ENCODE measurements at regions not wholly inside any gene's neighbourhood (a gene's known extent, or its start where the extent isn't known, plus 50 kb on each side); places are given as distances from the start of the nearest gene placed in this dataset.
"Not testable (repeated sequence)": the region's sequence is repeated elsewhere in the genome, so short reads cannot be mapped to it uniquely, and the experiment has no call there.

DNA sequence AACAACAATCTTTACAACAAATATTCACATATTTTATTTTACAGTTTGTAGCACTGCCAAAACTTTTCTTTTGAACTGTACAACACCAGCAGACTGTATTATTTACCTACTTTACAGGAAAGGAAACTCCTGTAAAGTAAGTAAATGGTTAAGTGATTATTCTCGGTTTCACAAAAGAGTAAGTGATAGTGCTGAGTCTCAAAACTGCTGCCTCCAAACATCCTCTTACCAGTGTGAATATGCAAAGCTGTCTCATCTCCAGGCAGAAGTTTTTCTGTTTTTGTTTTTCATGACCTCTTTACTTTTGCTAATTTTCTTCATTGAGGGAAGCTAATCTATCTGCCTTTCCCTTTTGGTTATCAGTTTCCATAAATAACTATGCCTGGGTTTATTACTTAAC lies 286.7 kb downstream of the SRGAP2C start:
- Mint-ChIP-seq H3K9me3 (ENCODE audit: unreplicated experiment) (peaks cover 2% of the 10 kb centered on the region), H3K36me3 (ENCODE audit: unreplicated experiment) (peaks cover 3% of the 10 kb centered on the region)
- TF ChIP-seq, protein P1, sequence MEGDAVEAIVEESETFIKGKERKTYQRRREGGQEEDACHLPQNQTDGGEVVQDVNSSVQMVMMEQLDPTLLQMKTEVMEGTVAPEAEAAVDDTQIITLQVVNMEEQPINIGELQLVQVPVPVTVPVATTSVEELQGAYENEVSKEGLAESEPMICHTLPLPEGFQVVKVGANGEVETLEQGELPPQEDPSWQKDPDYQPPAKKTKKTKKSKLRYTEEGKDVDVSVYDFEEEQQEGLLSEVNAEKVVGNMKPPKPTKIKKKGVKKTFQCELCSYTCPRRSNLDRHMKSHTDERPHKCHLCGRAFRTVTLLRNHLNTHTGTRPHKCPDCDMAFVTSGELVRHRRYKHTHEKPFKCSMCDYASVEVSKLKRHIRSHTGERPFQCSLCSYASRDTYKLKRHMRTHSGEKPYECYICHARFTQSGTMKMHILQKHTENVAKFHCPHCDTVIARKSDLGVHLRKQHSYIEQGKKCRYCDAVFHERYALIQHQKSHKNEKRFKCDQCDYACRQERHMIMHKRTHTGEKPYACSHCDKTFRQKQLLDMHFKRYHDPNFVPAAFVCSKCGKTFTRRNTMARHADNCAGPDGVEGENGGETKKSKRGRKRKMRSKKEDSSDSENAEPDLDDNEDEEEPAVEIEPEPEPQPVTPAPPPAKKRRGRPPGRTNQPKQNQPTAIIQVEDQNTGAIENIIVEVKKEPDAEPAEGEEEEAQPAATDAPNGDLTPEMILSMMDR (IDR thresholded peaks at IDR 0.05; ENCODE audit: partially characterized antibody, unreplicated experiment), result no peak

DNA sequence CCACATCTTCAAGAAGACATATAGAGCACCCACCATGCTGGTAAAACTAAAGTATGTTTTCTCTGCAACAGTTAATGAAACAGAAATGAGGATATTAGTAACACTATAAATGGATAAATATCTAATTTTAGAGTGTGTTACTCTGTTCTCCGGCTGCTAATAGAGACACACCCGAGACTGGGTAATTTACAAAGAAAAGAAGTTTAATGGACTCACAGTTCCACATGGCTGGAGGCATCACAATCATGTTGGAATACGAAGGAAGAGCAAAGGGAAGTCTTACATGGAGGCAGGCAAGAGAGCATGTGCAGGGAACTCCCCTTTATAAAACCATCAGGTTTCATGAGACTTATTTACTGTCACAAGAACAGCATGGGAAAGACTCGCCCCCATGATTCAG lies 287.2 kb downstream of the SRGAP2C start:
- H3K4me3 Mint-ChIP-seq (ENCODE audit: unreplicated experiment), result no peak overlapping the region
- peaks cover 2% of the 10 kb centered on the region for H3K9me3 Mint-ChIP-seq (ENCODE audit: unreplicated experiment)
- H3K27me3 Mint-ChIP-seq (ENCODE audit: unreplicated experiment), result no peaks in the 10 kb centered on the region
- no peak for DNase-seq
- TF ChIP-seq, protein P1 (IDR thresholded peaks at IDR 0.05; ENCODE audit: partially characterized antibody, unreplicated experiment), result no peak
- H3K4me1 Mint-ChIP-seq (ENCODE audit: low read depth, unreplicated experiment), result peaks cover 1% of the 10 kb centered on the region
- H3K36me3 Mint-ChIP-seq (ENCODE audit: unreplicated experiment), result peaks cover 4% of the 10 kb centered on the region
- no peak overlapping the region for H3K27ac Mint-ChIP-seq (ENCODE audit: unreplicated experiment)

More for the DNA sequence above, 286.7 kb downstream of the SRGAP2C start:
- DNase-seq, result no peak
- Mint-ChIP-seq H3K4me3 (ENCODE audit: unreplicated experiment) (no peak overlapping the region), H3K4me1 (ENCODE audit: low read depth, unreplicated experiment) (peaks cover 1% of the 10 kb centered on the region), H3K27ac (ENCODE audit: unreplicated experiment) (no peak overlapping the region), H3K27me3 (ENCODE audit: unreplicated experiment) (no peaks in the 10 kb centered on the region)

DNA sequence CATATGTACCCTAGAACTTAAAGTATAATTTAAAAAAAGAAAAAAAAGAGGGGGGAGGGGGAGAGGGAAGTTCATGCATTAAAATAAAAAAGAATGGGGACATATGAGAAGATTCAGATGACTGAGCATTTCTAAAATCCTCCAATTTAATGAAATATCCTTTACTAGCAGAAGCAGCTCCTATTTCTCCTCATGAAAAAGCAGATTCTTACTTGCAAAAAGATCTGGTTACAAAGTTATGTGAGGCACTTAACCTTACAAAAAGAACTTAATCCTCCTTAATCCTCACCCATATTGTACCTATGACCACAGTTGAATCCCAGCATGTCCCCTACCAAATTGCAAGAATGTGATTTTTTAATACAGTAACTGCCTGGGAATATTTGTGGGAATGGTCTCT lies 298.5 kb downstream of the SRGAP2C start:
- no peak overlapping the region for H3K27ac Mint-ChIP-seq (ENCODE audit: unreplicated experiment)
- TF ChIP-seq, protein P1 (IDR thresholded peaks at IDR 0.05; ENCODE audit: partially characterized antibody, unreplicated experiment), result no peak

DNA sequence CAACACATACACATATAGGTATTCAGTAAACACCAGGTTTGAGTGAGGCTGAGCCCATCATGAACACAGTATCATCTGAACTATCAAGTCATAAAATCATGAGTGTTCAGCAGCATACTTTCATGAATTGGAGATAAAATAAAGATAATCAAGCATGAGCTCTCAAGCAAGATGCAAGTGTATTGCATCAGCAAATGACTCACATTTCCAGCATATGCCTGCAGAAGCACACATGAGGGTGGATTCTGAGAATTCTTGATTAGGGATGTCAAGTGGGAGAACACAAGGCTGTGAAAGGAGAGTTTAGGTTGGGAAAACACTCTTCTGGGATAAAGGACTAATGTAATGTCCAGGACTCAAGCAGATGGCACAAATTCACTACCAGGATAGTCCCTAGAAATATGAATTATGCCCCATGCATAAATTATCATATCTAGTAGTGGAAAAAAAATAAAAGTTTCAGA lies 299.2 kb downstream of the SRGAP2C start:
- Mint-ChIP-seq H3K27me3 (ENCODE audit: unreplicated experiment) (peaks cover 2% of the 10 kb centered on the region), H3K4me3 (ENCODE audit: unreplicated experiment) (no peak overlapping the region), H3K4me1 (ENCODE audit: low read depth, unreplicated experiment) (no peaks in the 10 kb centered on the region), H3K27ac (ENCODE audit: unreplicated experiment) (peak overlapping the region; percentile 44), H3K9me3 (ENCODE audit: unreplicated experiment) (peaks cover 2% of the 10 kb centered on the region), H3K36me3 (ENCODE audit: unreplicated experiment) (no peaks in the 10 kb centered on the region)
- TF ChIP-seq, protein P1 (IDR thresholded peaks at IDR 0.05; ENCODE audit: partially characterized antibody, unreplicated experiment), result no peak
- DNase-seq, result no peak

More for the DNA sequence above, 298.5 kb downstream of the SRGAP2C start:
- H3K9me3 Mint-ChIP-seq (ENCODE audit: unreplicated experiment), result peaks cover 3% of the 10 kb centered on the region
- H3K4me3 Mint-ChIP-seq (ENCODE audit: unreplicated experiment), result no peak overlapping the region
- peaks cover 2% of the 10 kb centered on the region for H3K27me3 Mint-ChIP-seq (ENCODE audit: unreplicated experiment)
- DNase-seq, result no peak
- no peaks in the 10 kb centered on the region for H3K4me1 Mint-ChIP-seq (ENCODE audit: low read depth, unreplicated experiment)
- peaks cover 3% of the 10 kb centered on the region for H3K36me3 Mint-ChIP-seq (ENCODE audit: unreplicated experiment)

DNA sequence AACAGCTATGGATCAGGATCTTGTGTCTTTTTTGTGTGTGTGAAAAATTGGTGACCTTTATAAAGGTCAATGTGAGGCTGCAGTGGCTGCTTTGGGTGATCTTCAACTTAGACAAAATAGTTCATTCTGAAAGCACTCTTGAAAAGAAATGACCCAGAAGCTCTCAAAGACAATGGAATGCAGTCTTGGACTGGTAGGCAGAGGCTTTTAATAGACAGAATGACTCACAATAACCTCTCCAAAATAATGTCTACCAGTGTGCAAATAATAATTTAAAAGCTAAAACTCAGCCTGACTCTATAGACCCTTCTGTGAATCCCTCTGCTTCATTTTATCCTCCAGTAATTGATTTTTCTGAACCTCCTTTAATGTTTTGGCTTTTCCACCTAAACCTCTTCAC lies 310.0 kb downstream of the SRGAP2C start:
- not testable (repeated sequence) for DNase-seq; H3K27me3 Mint-ChIP-seq (ENCODE audit: unreplicated experiment); H3K36me3 Mint-ChIP-seq (ENCODE audit: unreplicated experiment); H3K27ac Mint-ChIP-seq (ENCODE audit: unreplicated experiment); H3K4me1 Mint-ChIP-seq (ENCODE audit: low read depth, unreplicated experiment); H3K4me3 Mint-ChIP-seq (ENCODE audit: unreplicated experiment); H3K9me3 Mint-ChIP-seq (ENCODE audit: unreplicated experiment)

DNA sequence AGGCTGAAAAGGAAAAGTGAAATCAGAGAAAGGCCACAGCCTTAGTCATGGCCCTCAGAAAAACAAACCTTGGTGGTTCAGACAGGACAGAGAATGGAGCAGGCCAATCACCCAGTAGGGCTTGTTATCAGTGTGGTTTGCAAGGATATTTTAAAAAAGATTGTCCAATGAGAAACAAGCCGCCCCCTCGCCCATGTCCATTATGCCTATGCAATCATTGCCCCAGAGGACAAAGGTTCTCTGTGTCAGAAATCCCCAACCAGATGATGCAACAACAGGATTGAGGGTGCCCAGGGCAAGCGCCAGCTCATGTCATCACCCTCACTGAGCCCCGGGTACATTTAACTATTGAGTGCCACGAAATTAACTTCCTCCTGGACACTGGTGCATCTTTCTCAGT lies 326.7 kb downstream of the SRGAP2C start:
- DNase-seq; H3K27ac Mint-ChIP-seq (ENCODE audit: unreplicated experiment); H3K27me3 Mint-ChIP-seq (ENCODE audit: unreplicated experiment); H3K4me1 Mint-ChIP-seq (ENCODE audit: low read depth, unreplicated experiment); H3K9me3 Mint-ChIP-seq (ENCODE audit: unreplicated experiment); H3K36me3 Mint-ChIP-seq (ENCODE audit: unreplicated experiment); H3K4me3 Mint-ChIP-seq (ENCODE audit: unreplicated experiment): not testable (repeated sequence)

DNA sequence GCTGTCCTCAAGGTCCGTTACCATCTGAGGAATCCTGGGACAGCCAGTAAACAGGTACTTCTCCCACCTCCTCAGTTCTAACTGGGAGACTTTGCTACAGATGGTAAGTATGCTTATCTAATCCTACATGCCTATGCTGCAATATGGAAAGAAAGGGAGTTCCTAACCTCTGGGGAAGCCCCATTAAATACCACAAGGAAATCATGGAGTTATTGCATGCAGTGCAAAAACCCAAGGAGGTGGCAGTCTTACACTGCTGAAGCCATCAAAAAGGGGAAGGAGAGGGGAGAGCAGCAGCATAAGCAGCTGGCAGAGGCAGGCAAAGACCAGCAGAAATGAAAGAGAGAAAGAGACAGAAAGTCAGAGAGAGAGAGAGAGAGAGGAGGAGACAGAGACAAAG lies 327.1 kb downstream of the SRGAP2C start:
- H3K36me3 Mint-ChIP-seq (ENCODE audit: unreplicated experiment), result not testable (repeated sequence)

More for the DNA sequence above, 327.1 kb downstream of the SRGAP2C start:
- H3K27ac Mint-ChIP-seq (ENCODE audit: unreplicated experiment); H3K9me3 Mint-ChIP-seq (ENCODE audit: unreplicated experiment); H3K4me3 Mint-ChIP-seq (ENCODE audit: unreplicated experiment); H3K27me3 Mint-ChIP-seq (ENCODE audit: unreplicated experiment); DNase-seq; H3K4me1 Mint-ChIP-seq (ENCODE audit: low read depth, unreplicated experiment): not testable (repeated sequence)
